H1 (cell line): ENCODE measurements at regions not wholly inside any gene's neighbourhood (a gene's known extent, or its start where the extent isn't known, plus 50 kb on each side); places are given as distances from the start of the nearest gene placed in this dataset.

Experiments used
- CTCF ChIA-PET: fragments of 300-600 bp; sonication (Branson Sonifier 250); formaldehyde crosslinking; loops from one replicate; lab custom pipeline; 2021; ENCODE audit not compliant: partially characterized antibody; lab: Charles Lee
- POLR2A ChIA-PET: fragments of 300-600 bp; sonication (Branson Sonifier 250); formaldehyde crosslinking; loops from one replicate; lab custom pipeline; 2021; ENCODE audit warnings: inconsistent platforms; ENCODE audit not compliant: partially characterized antibody; lab: Charles Lee
- DNase-seq, 2 experiments: peaks; one replicate each; pipeline versions ENCODE4 v3.0.0 to v3.0.0-alpha.2; 2010 to 2022; ENCODE audit warnings: low spot score in 2 of 2, low read depth in 1 of 2, mixed read lengths in 1 of 2
- FAIRE-seq: peaks from 2 replicates; lab custom pipeline; 2011; peaks lifted over from hg19 to GRCh38; lab: Jason Lieb, UNC
- H2AFZ ChIP-seq: 2 replicates; pipeline ENCODE4 v1.8.1; 2012; ENCODE audit warnings: low read length, inconsistent platforms
- H2AK5ac ChIP-seq: 2 replicates; pipeline ENCODE4 v1.6.1; 2013; ENCODE audit warnings: low read depth, low read length
- H2BK120ac ChIP-seq: replicated peaks from 2 replicates; pipeline ENCODE3; 2013; ENCODE audit warnings: low read depth, low read length, inconsistent platforms
- H2BK12ac ChIP-seq: 2 replicates; pipeline ENCODE4 v1.6.1; 2013; ENCODE audit warnings: low read depth, low read length
- H2BK15ac ChIP-seq: 2 replicates; pipeline ENCODE4 v1.6.1; 2013; ENCODE audit warnings: low read length
- H2BK20ac ChIP-seq: 2 replicates; pipeline ENCODE4 v1.6.1; 2013; ENCODE audit warnings: low read length
- H2BK5ac ChIP-seq: 2 replicates; pipeline ENCODE4 v1.6.1; 2013; ENCODE audit warnings: low read depth, low read length
- H3K14ac ChIP-seq: 2 replicates; pipeline ENCODE4 v1.6.1; 2013; ENCODE audit warnings: inconsistent platforms; ENCODE audit not compliant: insufficient read length
- H3K18ac ChIP-seq: 2 replicates; pipeline ENCODE4 v1.6.1; 2013; ENCODE audit warnings: low read length; ENCODE audit errors: extremely low read depth
- H3K23ac ChIP-seq: 2 replicates; pipeline ENCODE4 v1.6.1; 2013; ENCODE audit warnings: inconsistent platforms; ENCODE audit not compliant: insufficient read length
- H3K23me2 ChIP-seq: 2 replicates; pipeline ENCODE4 v1.6.1; 2013; ENCODE audit warnings: low read depth, low read length
- H3K27ac ChIP-seq: 2 replicates; pipeline ENCODE4 v1.6.1; 2011; ENCODE audit warnings: low read depth, low read length, inconsistent platforms
- H3K27me3 ChIP-seq, 4 experiments: replicated peaks in 1 of 4; 1 replicate in 1 of 4; 2 replicates in 3 of 4; pipeline versions ENCODE4 v1.6.1 to v1.8.1; 2011 to 2013; ENCODE audit warnings: low read length in 3 of 4, mild to moderate bottlenecking in 3 of 4, inconsistent platforms in 2 of 4, mixed read lengths in 2 of 4, moderate library complexity in 1 of 4; ENCODE audit not compliant: control insufficient read depth in 3 of 4, insufficient read depth in 3 of 4; ENCODE audit errors: extremely low read depth in 1 of 4
- H3K36me3 ChIP-seq, 4 experiments: 2 replicates each; pipeline versions ENCODE4 v1.6.1 to v1.8.1; 2011 to 2013; ENCODE audit warnings: mild to moderate bottlenecking in 4 of 4, low read length in 3 of 4, moderate library complexity in 2 of 4, control low read depth in 1 of 4, inconsistent platforms in 1 of 4; ENCODE audit not compliant: insufficient read depth in 4 of 4, control insufficient read depth in 2 of 4
- H3K4ac ChIP-seq: replicated peaks from 2 replicates; pipeline ENCODE3; 2013; ENCODE audit warnings: low read length, low read depth, mixed read lengths, inconsistent platforms; ENCODE audit not compliant: insufficient read length
- H3K4me1 ChIP-seq, 4 experiments: replicated peaks in 1 of 4; 1 replicate in 1 of 4; 2 replicates in 3 of 4; pipeline versions ENCODE4 v1.6.1 to v1.8.1; 2011 to 2013; ENCODE audit warnings: low read length in 3 of 4, inconsistent platforms in 2 of 4, mixed read lengths in 1 of 4; ENCODE audit not compliant: insufficient read depth in 4 of 4, control insufficient read depth in 3 of 4
- H3K4me2 ChIP-seq, 2 experiments: 2 replicates each; pipeline versions ENCODE4 v1.6.1 to v1.8.1; 2011 to 2013; ENCODE audit warnings: low read depth in 2 of 2, low read length in 2 of 2, control low read depth in 1 of 2, inconsistent platforms in 1 of 2, mild to moderate bottlenecking in 1 of 2; ENCODE audit not compliant: insufficient read depth in 1 of 2
- H3K4me3 ChIP-seq, 4 experiments: fragments of 200-600, 300-600 bp in 1 of 4; sonication (generic), shearing (Covaris generic), sonication (Bioruptor Twin) in 1 of 4; 2 replicates each; pipeline versions ENCODE4 v1.5.1 to v1.8.1; 2011 to 2016; ENCODE audit warnings: low read length in 4 of 4, low read depth in 3 of 4, control low read depth in 2 of 4, inconsistent platforms in 2 of 4, mild to moderate bottlenecking in 2 of 4, mixed read lengths in 1 of 4, moderate library complexity in 1 of 4; ENCODE audit not compliant: insufficient read depth in 2 of 4; ENCODE audit errors: extremely low read depth in 1 of 4
- H3K56ac ChIP-seq: replicated peaks from 2 replicates; pipeline ENCODE3; 2013; ENCODE audit warnings: low read depth, mild to moderate bottlenecking, mixed read lengths, low read length, inconsistent platforms; ENCODE audit not compliant: insufficient read length
- H3K79me1 ChIP-seq: 2 replicates; pipeline ENCODE4 v1.6.1; 2013; ENCODE audit warnings: low read depth, low read length, control low read depth
- H3K79me2 ChIP-seq, 2 experiments: 2 replicates each; pipeline versions ENCODE4 v1.6.1 to v1.8.1; 2012 to 2013; ENCODE audit warnings: low read length in 2 of 2, mild to moderate bottlenecking in 2 of 2, inconsistent platforms in 1 of 2; ENCODE audit not compliant: insufficient read depth in 2 of 2, control insufficient read depth in 1 of 2
- H3K9ac ChIP-seq, 4 experiments: replicated peaks in 1 of 4; 1 replicate in 1 of 4; 2 replicates in 3 of 4; pipeline versions ENCODE4 v1.6.1 to v1.8.1; 2011 to 2013; ENCODE audit warnings: low read depth in 3 of 4, low read length in 3 of 4, control low read depth in 2 of 4, mild to moderate bottlenecking in 2 of 4, moderate library complexity in 2 of 4, inconsistent platforms in 1 of 4; ENCODE audit errors: extremely low read depth in 1 of 4
- H3K9me3 ChIP-seq, 2 experiments: 2 replicates each; pipeline versions ENCODE4 v1.6.1 to v1.8.1; 2012 to 2013; ENCODE audit warnings: mild to moderate bottlenecking in 2 of 2, moderate library complexity in 2 of 2, control low read depth in 1 of 2, inconsistent platforms in 1 of 2, low read depth in 1 of 2, low read length in 1 of 2, mixed read lengths in 1 of 2; ENCODE audit not compliant: insufficient read depth in 2 of 2
- H4K20me1 ChIP-seq, 2 experiments: replicated peaks in 1 of 2; 2 replicates each; pipeline versions ENCODE3 to v1.8.1; 2011 to 2013; ENCODE audit warnings: inconsistent platforms in 2 of 2, low read length in 2 of 2, mild to moderate bottlenecking in 1 of 2; ENCODE audit not compliant: insufficient read depth in 2 of 2, control insufficient read depth in 1 of 2
- H4K5ac ChIP-seq: 2 replicates; pipeline ENCODE4 v1.6.1; 2013; ENCODE audit warnings: low read length, low read depth, mixed read lengths, inconsistent platforms; ENCODE audit not compliant: insufficient read length
- H4K8ac ChIP-seq: 2 replicates; pipeline ENCODE4 v1.8.0; 2013; ENCODE audit warnings: mild to moderate bottlenecking, moderate library complexity, low read length, inconsistent platforms; ENCODE audit not compliant: insufficient read depth; ENCODE audit errors: extremely low read depth
- H4K91ac ChIP-seq: replicated peaks from 2 replicates; pipeline ENCODE3; 2013; ENCODE audit warnings: low read length, mixed read lengths, inconsistent platforms; ENCODE audit not compliant: insufficient read length
- CBX8 ChIP-seq: fragments of 300-800, 300-1000 bp; sonication (generic); IDR thresholded peaks from 2 replicates; pipeline ENCODE4 v1.7.1; 2016; ENCODE audit warnings: low read depth, low read length, borderline replicate concordance
- SIX5 ChIP-seq: IDR thresholded peaks from 2 replicates; pipeline ENCODE4 v1.6.1; 2011; ENCODE audit warnings: mild to moderate bottlenecking, low read depth, low read length

DNA sequence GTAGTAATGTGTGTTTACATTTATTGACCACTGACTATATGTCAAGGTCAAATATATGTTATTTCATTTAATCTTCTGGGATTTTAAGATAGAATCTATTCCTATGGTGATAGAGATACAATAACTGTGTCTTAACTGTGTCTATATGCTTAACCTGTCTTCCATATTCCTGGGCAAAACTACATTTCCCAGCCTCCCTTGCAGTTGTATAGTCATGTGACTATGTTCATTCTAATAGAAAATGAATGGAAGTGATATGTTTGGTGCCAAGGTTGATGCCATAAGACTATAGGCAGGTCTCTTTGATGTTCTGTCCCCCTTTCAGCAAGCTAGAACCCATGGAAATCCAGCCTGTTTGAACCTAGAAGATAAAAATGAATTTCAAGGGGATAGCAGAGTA, 258.8 kb upstream of the PDZRN3 start:
- H3K4me3 ChIP-seq, result no peak overlapping the region
- H3K56ac ChIP-seq, result no peak overlapping the region
- no peak overlapping the region for H2AK5ac ChIP-seq
- H3K4ac ChIP-seq, result no peak overlapping the region
- H2BK20ac ChIP-seq, result no peak overlapping the region
- no peaks in the 10 kb centered on the region for H3K9me3 ChIP-seq
- H4K20me1 ChIP-seq, result no peaks in the 10 kb centered on the region
- H2BK5ac ChIP-seq, result no peak overlapping the region
- no peak overlapping the region for H2AFZ ChIP-seq
- no peak overlapping the region for H3K27ac ChIP-seq
- ChIA-PET CTCF (interaction anchor here (1.5 kb wide), 1 partner anchor 36 kb away, joined by 3 read pairs; no protein-coding TSS in a partner anchor), POLR2A (no interaction called here)
- no peaks in the 10 kb centered on the region for H3K23me2 ChIP-seq
- DNase-seq (no peak), FAIRE-seq (no peak)
- no peak overlapping the region for H3K4me2 ChIP-seq
- no peaks in the 10 kb centered on the region for H3K79me2 ChIP-seq
- no peak overlapping the region for H4K8ac ChIP-seq
- H3K9ac ChIP-seq, result no peak overlapping the region
- no peak overlapping the region for H2BK120ac ChIP-seq
- H3K23ac ChIP-seq, result no peak overlapping the region
- no peaks in the 10 kb centered on the region for H3K36me3 ChIP-seq
- H2BK15ac ChIP-seq, result no peak overlapping the region
- H4K91ac ChIP-seq, result no peak overlapping the region
- H2BK12ac ChIP-seq, result no peak overlapping the region
- no peaks in the 10 kb centered on the region for H3K79me1 ChIP-seq
- no peak overlapping the region for H4K5ac ChIP-seq
- H3K18ac ChIP-seq, result no peak overlapping the region
- H3K14ac ChIP-seq, result no peak overlapping the region
- no peaks in the 10 kb centered on the region for H3K4me1 ChIP-seq
- TF ChIP-seq SIX5 (peak; percentile 56), CBX8 (no peak)
- H3K27me3 ChIP-seq, result no peaks in the 10 kb centered on the region
